Omental fat pad (tissue), 3 donors: ENCODE measurements at regions not wholly inside any gene's neighbourhood (a gene's known extent, or its start where the extent isn't known, plus 50 kb on each side); places are given as distances from the start of the nearest gene placed in this dataset.

Source experiments
- ATAC-seq: fragments of 150-250 bp; one replicate; pipeline ENCODE4 v1.9.1; 2016; ENCODE audit warnings: mild to moderate bottlenecking, moderate library complexity; ENCODE audit not compliant: low FRiP score
- DNase-seq: peaks from one replicate; pipeline ENCODE4 v3.0.0-alpha.2; 2019; ENCODE audit warnings: low spot score
- TF ChIP-seq, protein P1 (sequence below), 3 donors: fragments of 450-650 bp; IDR thresholded peaks; one replicate each; pipeline ENCODE4 v1.5.1; 2016 to 2017; ENCODE audit warnings: antibody characterized with exemption in 3 of 3, mild to moderate bottlenecking in 3 of 3, moderate library complexity in 2 of 3

DNA sequence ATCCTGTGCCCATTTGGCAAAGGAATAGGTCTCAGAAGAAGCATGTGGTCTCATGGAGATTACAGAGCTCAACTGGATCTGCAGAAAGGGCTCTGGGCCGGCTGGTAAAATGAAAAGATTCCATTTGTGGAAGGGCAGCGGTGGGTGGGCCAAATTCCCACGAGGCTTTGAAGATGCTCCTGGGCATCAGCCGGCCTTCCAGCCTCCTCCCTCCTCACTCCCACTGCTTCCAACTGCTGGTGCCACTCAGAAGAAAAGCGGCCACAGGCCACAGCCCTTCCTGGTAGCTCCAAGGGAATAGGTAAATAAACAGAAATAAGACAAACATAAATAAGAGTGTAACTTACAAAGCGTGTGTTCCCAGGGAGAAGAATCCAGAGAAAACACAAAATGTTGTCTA, 136.3 kb upstream of the SLC44A3 start:
- TF ChIP-seq, protein P1, sequence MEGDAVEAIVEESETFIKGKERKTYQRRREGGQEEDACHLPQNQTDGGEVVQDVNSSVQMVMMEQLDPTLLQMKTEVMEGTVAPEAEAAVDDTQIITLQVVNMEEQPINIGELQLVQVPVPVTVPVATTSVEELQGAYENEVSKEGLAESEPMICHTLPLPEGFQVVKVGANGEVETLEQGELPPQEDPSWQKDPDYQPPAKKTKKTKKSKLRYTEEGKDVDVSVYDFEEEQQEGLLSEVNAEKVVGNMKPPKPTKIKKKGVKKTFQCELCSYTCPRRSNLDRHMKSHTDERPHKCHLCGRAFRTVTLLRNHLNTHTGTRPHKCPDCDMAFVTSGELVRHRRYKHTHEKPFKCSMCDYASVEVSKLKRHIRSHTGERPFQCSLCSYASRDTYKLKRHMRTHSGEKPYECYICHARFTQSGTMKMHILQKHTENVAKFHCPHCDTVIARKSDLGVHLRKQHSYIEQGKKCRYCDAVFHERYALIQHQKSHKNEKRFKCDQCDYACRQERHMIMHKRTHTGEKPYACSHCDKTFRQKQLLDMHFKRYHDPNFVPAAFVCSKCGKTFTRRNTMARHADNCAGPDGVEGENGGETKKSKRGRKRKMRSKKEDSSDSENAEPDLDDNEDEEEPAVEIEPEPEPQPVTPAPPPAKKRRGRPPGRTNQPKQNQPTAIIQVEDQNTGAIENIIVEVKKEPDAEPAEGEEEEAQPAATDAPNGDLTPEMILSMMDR (IDR thresholded peaks at IDR 0.05) = no peak
- DNase-seq (no peak), ATAC-seq (no peak)

DNA sequence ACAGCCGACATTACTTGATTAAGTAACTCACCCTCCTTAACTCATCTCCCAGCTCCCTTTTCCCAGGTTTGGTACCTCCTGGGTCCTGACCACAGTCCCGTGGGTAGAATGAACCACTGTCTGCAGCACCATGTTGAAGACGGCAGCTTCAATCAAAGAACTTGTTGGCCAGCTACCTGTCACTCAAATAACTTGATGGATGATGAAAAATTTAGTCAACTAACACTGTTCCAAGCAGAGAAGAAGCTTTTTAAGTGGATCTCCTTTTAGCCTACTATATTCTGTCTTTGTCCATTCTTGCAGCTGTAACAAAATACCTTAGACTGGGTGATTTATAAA, 138.4 kb upstream of the F3 start:
- no peak for ATAC-seq
- TF ChIP-seq, protein P1 (IDR thresholded peaks at IDR 0.05) = no peak
- no peak for DNase-seq

DNA sequence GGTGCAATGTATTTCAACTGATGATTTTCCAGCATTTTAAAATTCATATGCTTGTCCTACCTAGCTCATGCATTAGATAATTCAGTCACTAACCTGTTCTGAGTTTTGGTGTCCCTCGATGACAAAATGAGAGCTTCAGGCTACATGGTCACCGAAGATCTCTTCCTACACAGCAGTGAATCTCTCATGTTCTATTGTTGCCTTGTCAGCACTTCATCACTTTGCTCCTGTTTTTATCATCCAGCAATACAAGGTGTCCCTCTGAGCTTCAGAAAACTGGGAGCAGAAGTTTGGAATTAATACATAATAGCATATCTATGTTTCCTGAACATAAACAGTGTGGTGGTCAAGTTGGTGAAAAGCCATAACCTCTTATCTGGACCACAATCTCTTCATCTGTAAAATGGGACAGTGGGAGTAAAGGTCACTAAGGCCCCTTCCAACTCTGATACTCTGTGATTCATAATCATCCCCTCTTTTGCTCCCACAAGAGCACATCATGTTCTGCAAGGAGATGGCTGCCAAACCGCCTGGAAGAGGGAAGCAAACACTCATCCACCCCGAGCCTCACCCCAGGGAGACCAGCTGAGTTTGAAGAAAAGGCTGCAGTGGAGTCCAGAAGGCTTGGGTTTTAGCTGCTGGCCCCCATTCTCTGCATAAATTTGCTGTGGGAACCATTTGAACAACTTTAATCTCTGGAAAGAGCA, 137.9 kb upstream of the F3 start:
- ATAC-seq = no peak
- no peak for DNase-seq
- TF ChIP-seq, protein P1 (IDR thresholded peaks at IDR 0.05) = no peak

DNA sequence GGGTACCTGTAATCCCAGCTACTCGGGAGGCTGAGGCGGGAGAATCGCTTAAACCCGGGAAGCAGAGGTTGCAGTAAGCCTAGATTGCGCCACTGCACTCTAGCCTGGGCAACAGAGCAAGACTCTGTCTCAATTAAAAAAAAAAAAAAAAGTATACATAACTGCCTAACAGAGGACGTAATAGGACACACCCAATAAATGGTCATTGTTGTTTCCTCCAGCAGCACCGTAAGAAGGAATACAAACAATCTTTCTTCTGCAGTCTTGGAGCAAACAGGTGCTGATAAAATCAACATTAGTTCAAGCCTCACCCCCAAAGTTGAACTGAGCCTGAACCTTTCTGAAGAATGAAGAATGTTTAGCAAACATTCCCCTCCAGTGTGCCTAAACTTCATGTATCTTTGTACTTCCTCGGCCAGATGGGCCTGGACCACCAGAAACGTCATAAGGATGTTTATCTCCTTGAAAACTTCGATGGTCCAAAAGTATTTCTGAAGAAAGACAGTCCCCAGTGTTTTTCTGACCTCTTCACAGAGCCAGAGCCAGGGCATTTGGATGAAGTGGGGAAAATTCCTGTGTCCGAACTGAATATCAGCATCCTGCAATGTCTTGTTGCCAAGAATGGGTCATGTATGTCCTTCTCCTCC, 136.8 kb upstream of the F3 start:
- ATAC-seq = no peak
- TF ChIP-seq, protein P1 (IDR thresholded peaks at IDR 0.05) = no peak
- no peak for DNase-seq

DNA sequence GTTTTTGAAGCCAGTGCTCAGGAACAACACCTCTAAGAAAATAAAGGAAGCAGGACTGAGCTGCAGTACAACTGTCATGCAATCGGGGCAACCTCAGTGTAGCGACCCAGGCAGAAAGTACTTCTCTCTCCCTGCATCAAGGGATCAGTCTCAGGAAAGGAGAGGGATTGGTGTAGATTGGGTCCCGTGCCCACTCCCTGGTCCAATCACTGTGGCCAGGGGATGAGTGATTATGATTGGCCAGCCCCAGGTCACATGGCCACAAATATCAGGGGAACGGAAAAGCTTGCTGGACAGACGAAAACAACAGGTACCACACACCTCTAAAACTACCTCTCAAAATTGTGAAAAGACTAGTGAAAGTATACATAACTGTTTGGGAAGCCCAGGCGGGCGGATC, 136.2 kb upstream of the F3 start:
- no peak for DNase-seq
- no peak for ATAC-seq
- TF ChIP-seq, protein P1 (IDR thresholded peaks at IDR 0.05) = no peak

DNA sequence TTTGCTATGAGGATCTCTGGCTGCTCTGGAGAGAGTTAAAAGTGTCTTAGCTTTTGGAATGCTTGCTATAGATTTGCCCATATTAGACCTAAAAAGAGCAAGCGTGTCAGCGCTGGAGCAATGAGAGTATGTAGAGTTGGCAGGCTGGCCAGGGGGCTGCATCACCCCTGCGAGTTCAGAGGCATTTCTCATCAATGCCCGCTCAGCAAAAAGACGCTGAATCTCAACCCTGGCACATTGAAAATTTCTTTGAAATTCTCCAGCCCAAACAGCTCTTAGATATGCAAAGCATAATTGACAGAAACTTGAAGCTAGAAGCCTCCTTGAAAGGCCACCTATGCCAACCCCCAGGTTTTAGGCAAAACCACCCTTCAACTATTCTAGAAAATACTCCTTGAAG, 135.5 kb upstream of the F3 start:
- no peak for ATAC-seq
- TF ChIP-seq, protein P1 (IDR thresholded peaks at IDR 0.05) = no peak
- no peak for DNase-seq

DNA sequence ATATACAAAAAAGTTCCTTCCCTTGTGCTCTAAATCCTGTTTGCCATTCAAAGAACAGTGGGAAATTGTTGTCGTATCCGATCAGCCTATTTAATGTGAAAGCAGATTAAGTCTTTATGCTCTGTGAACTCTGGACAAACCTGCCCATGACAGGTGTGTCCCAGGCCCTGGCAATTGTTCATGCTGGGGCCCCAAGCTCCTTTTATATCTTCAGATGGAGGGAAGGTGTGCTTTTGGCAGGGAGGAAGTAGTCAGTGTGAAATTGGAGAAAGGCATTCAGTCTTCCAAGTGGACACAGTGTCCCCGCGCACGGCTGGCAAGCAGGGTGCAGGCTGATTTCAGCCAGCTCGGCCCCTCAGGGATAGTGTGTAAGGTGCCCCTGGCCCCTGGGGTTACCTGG, 135.1 kb upstream of the F3 start:
- DNase-seq = no peak
- TF ChIP-seq, protein P1 (IDR thresholded peaks at IDR 0.05) = no peak
- no peak for ATAC-seq
